GM21576 (cell line): ENCODE measurements at regions not wholly inside any gene's neighbourhood (a gene's known extent, or its start where the extent isn't known, plus 50 kb on each side); places are given as distances from the start of the nearest gene placed in this dataset.

Source experiments
- ATAC-seq: cut with Tn5 transposase; IDR thresholded peaks from one replicate; pipeline ENCODE4 v1.9.1; 2021; ENCODE audit warnings: mild to moderate bottlenecking, moderate library complexity; ENCODE audit not compliant: unreplicated experiment

DNA sequence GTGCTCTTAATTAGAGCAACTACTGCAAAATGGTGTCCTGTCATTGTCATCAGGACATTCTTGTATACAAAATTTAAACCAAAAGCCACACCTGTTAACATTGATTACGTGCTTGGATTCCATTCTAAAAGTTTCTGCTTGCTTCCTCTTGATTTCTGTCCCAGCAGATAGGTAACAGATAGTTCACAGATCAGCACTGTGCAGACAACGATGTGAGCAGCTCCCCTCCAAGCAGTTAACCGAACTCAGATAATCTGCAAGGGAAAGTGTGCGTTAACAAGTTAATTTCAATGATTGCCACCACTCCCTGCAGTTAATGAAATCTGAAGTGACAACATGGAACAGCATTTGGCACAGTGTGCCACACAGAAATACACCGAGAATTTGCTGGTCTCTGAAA is 54.4 kb upstream of the RELL1 start:
- no peak for ATAC-seq

- ATAC-seq, result no peak
Measured at GRCh38 chr4:37737466-37737865, 51.3 kb upstream of the RELL1 start.
